ENCODE measurements at regions not wholly inside any gene's neighbourhood (a gene's known extent, or its start where the extent isn't known, plus 50 kb on each side); places are given as distances from the start of the nearest gene placed in this dataset.

GRCh38 chr6:165861226-165861625, 198.2 kb upstream of the PDE10A start:
- intact Hi-C loops (cut with micrococcal nuclease), result no loop called here
- Histone ChIP-seq H3K79me2 (ENCODE audit: control insufficient read depth, insufficient read depth, low read length) (no peaks in the 10 kb centered on the region), H2AFZ (ENCODE audit: insufficient read depth, low read depth, low read length, poor library complexity, severe bottlenecking) (no peak overlapping the region), H3K4me3 (ENCODE audit: control extremely low read depth in 1 of 5, extremely low read depth in 1 of 5, insufficient read depth in 1 of 5, low read depth in 2 of 5, low read length in 4 of 5) (no peak overlapping the region), H4K20me1 (ENCODE audit: control insufficient read depth, insufficient read depth, low read length, poor library complexity, severe bottlenecking) (no peaks in the 10 kb centered on the region), H3K9me3 (ENCODE audit: control extremely low read depth in 1 of 3, control insufficient read depth in 2 of 3, insufficient read depth in 1 of 3, low read length in 2 of 3) (peaks cover 0 to 3% (median 0%) of the 10 kb centered on the region in 3 donors), H3K36me3 (replicated peaks in 1 of 2; ENCODE audit: control extremely low read depth in 1 of 2, control insufficient read depth in 1 of 2, extremely low read depth in 1 of 2, insufficient read depth in 2 of 2, low read length in 1 of 2) (no peaks in the 10 kb centered on the region), H3K9ac (ENCODE audit: low read length) (no peak overlapping the region), H3K27ac (ENCODE audit: low read length in 2 of 2) (no peak overlapping the region), H3K4me2 (replicated peaks; ENCODE audit: low read depth, low read length, poor library complexity, severe bottlenecking) (no peak overlapping the region), H3K27me3 (replicated peaks in 1 of 4; ENCODE audit: control extremely low read depth in 1 of 4, control insufficient read depth in 3 of 4, insufficient read depth in 4 of 4, low read length in 3 of 4) (peaks cover 0 to 2% (median 0%) of the 10 kb centered on the region in 4 experiments), H3K4me1 (ENCODE audit: control insufficient read depth in 2 of 2, insufficient read depth in 2 of 2, low read length in 2 of 2) (no peaks in the 10 kb centered on the region)
- whole genome bisulfite sequencing (ENCODE audit: insufficient coverage), result 62% methylated on average over 6 of the region's 6 CpGs
- Mint-ChIP-seq H3K4me3 (no peak overlapping the region), H3K9me3 (ENCODE audit: insufficient read depth) (peaks cover 4% of the 10 kb centered on the region), H3K27me3 (peaks cover 28% of the 10 kb centered on the region), H3K27ac (no peak overlapping the region), H3K4me1 (no peaks in the 10 kb centered on the region)
- ChIA-PET CTCF (no interaction called here), POLR2A (no interaction called here)
- DNase-seq (no peak), ATAC-seq (ENCODE audit: low read depth) (no peak)
- TF ChIP-seq CTCF (IDR thresholded peaks at IDR 0.05), result no peak
- no peak for TF ChIP-seq EZH2 (IDR thresholded peaks at IDR 0.05; ENCODE audit: borderline replicate concordance, insufficient read depth, low read depth, low read length, poor library complexity, severe bottlenecking)

GRCh38 chr6:165858586-165858985, 195.5 kb upstream of the PDE10A start:
- Mint-ChIP-seq H3K27ac (no peak overlapping the region), H3K4me1 (no peaks in the 10 kb centered on the region), H3K4me3 (no peak overlapping the region), H3K27me3 (peaks cover 42% of the 10 kb centered on the region), H3K9me3 (ENCODE audit: insufficient read depth) (peaks cover 2% of the 10 kb centered on the region)
- WGBS (ENCODE audit: insufficient coverage), result no CpG with 5 or more reads among the region's 1 CpG
- Histone ChIP-seq H3K4me1 (ENCODE audit: control insufficient read depth in 2 of 2, insufficient read depth in 2 of 2, low read length in 2 of 2) (no peaks in the 10 kb centered on the region), H3K79me2 (ENCODE audit: control insufficient read depth, insufficient read depth, low read length) (no peaks in the 10 kb centered on the region), H2AFZ (ENCODE audit: insufficient read depth, low read depth, low read length, poor library complexity, severe bottlenecking) (no peak overlapping the region), H3K36me3 (replicated peaks in 1 of 2; ENCODE audit: control extremely low read depth in 1 of 2, control insufficient read depth in 1 of 2, extremely low read depth in 1 of 2, insufficient read depth in 2 of 2, low read length in 1 of 2) (no peaks in the 10 kb centered on the region), H3K4me2 (replicated peaks; ENCODE audit: low read depth, low read length, poor library complexity, severe bottlenecking) (no peak overlapping the region), H3K27ac (ENCODE audit: low read length in 2 of 2) (no peak overlapping the region), H3K4me3 (ENCODE audit: control extremely low read depth in 1 of 5, extremely low read depth in 1 of 5, insufficient read depth in 1 of 5, low read depth in 2 of 5, low read length in 4 of 5) (no peak overlapping the region), H3K9me3 (ENCODE audit: control extremely low read depth in 1 of 3, control insufficient read depth in 2 of 3, insufficient read depth in 1 of 3, low read length in 2 of 3) (peaks cover 0 to 4% (median 0%) of the 10 kb centered on the region in 3 donors), H4K20me1 (ENCODE audit: control insufficient read depth, insufficient read depth, low read length, poor library complexity, severe bottlenecking) (no peaks in the 10 kb centered on the region), H3K9ac (ENCODE audit: low read length) (no peak overlapping the region), H3K27me3 (replicated peaks in 1 of 4; ENCODE audit: control extremely low read depth in 1 of 4, control insufficient read depth in 3 of 4, insufficient read depth in 4 of 4, low read length in 3 of 4) (peaks cover 0 to 10% (median 0%) of the 10 kb centered on the region in 4 experiments)
- no peak for ATAC-seq (ENCODE audit: low read depth)
- TF ChIP-seq EZH2 (IDR thresholded peaks at IDR 0.05; ENCODE audit: borderline replicate concordance, insufficient read depth, low read depth, low read length, poor library complexity, severe bottlenecking) (no peak), CTCF (IDR thresholded peaks at IDR 0.05) (no peak)
- ChIA-PET CTCF (interaction anchor here (2.6 kb wide), 1 partner anchor 7 kb away, joined by 10 read pairs; no protein-coding TSS in a partner anchor), POLR2A (no interaction called here)
- intact Hi-C loops (cut with micrococcal nuclease), result no loop called here
- no peak for DNase-seq

All from B cell (primary cell).